ENCODE measurements at regions not wholly inside any gene's neighbourhood (a gene's known extent, or its start where the extent isn't known, plus 50 kb on each side); places are given as distances from the start of the nearest gene placed in this dataset.
"Not testable (repeated sequence)": the region's sequence is repeated elsewhere in the genome, so short reads cannot be mapped to it uniquely, and the experiment has no call there.

- in situ Hi-C loops (cut with HindIII; ENCODE audit: low pct_unique_long_range_greater_than_20kb, low sequenced_read_pairs): no loop called here
- DNase-seq (ENCODE audit: low read depth): no peak
Measured at GRCh38 chr4:135485371-135485770, 1283.8 kb upstream of the PABPC4L start.

GRCh38 chr4:135476272-135476671, 1274.7 kb upstream of the PABPC4L start:
- in situ Hi-C loops (cut with HindIII; ENCODE audit: low pct_unique_long_range_greater_than_20kb, low sequenced_read_pairs): no loop called here
- no peak for DNase-seq (ENCODE audit: low read depth)

- in situ Hi-C loops (cut with HindIII; ENCODE audit: low pct_unique_long_range_greater_than_20kb, low sequenced_read_pairs): no loop called here
- DNase-seq (ENCODE audit: low read depth): no peak
Measured at GRCh38 chr4:135464311-135464710, 1262.7 kb upstream of the PABPC4L start.

GRCh38 chr4:135447598-135447997, 1246.0 kb upstream of the PABPC4L start:
- DNase-seq (ENCODE audit: low read depth); in situ Hi-C loops (cut with HindIII; ENCODE audit: low pct_unique_long_range_greater_than_20kb, low sequenced_read_pairs): not testable (repeated sequence)

GRCh38 chr4:135434936-135435335, 1233.3 kb upstream of the PABPC4L start:
- DNase-seq (ENCODE audit: low read depth): no peak
- in situ Hi-C loops (cut with HindIII; ENCODE audit: low pct_unique_long_range_greater_than_20kb, low sequenced_read_pairs): no loop called here

- no peak for DNase-seq (ENCODE audit: low read depth)
- in situ Hi-C loops (cut with HindIII; ENCODE audit: low pct_unique_long_range_greater_than_20kb, low sequenced_read_pairs): no loop called here
Measured at GRCh38 chr4:135429528-135429927, 1227.9 kb upstream of the PABPC4L start.

- DNase-seq (ENCODE audit: low read depth): peak; percentile 4
Measured at GRCh38 chr4:135418353-135418752, 1216.8 kb upstream of the PABPC4L start.

GRCh38 chr4:135412213-135412612, 1210.6 kb upstream of the PABPC4L start:
- in situ Hi-C loops (cut with HindIII; ENCODE audit: low pct_unique_long_range_greater_than_20kb, low sequenced_read_pairs): no loop called here
- DNase-seq (ENCODE audit: low read depth): no peak

More at GRCh38 chr4:135418353-135418752, 1216.8 kb upstream of the PABPC4L start:
- in situ Hi-C loops (cut with HindIII; ENCODE audit: low pct_unique_long_range_greater_than_20kb, low sequenced_read_pairs): no loop called here

- in situ Hi-C loops (cut with HindIII; ENCODE audit: low pct_unique_long_range_greater_than_20kb, low sequenced_read_pairs): no loop called here
- DNase-seq (ENCODE audit: low read depth): no peak
Measured at GRCh38 chr4:135411251-135411650, 1209.7 kb upstream of the PABPC4L start.

GRCh38 chr4:135409261-135409660, 1207.7 kb upstream of the PABPC4L start:
- DNase-seq (ENCODE audit: low read depth); in situ Hi-C loops (cut with HindIII; ENCODE audit: low pct_unique_long_range_greater_than_20kb, low sequenced_read_pairs): not testable (repeated sequence)

GRCh38 chr4:135408109-135408508, 1206.5 kb upstream of the PABPC4L start:
- in situ Hi-C loops (cut with HindIII; ENCODE audit: low pct_unique_long_range_greater_than_20kb, low sequenced_read_pairs): no loop called here
- no peak for DNase-seq (ENCODE audit: low read depth)

- in situ Hi-C loops (cut with HindIII; ENCODE audit: low pct_unique_long_range_greater_than_20kb, low sequenced_read_pairs); DNase-seq (ENCODE audit: low read depth): not testable (repeated sequence)
Measured at GRCh38 chr4:135406597-135406996, 1205.0 kb upstream of the PABPC4L start.

GRCh38 chr4:135385830-135386581, 1184.4 kb upstream of the PABPC4L start:
- in situ Hi-C loops (cut with HindIII; ENCODE audit: low pct_unique_long_range_greater_than_20kb, low sequenced_read_pairs): no loop called here
- DNase-seq (ENCODE audit: low read depth): no peak

GRCh38 chr4:135383356-135384288, 1182.0 kb upstream of the PABPC4L start:
- DNase-seq (ENCODE audit: low read depth): no peak
- in situ Hi-C loops (cut with HindIII; ENCODE audit: low pct_unique_long_range_greater_than_20kb, low sequenced_read_pairs): no loop called here

- DNase-seq (ENCODE audit: low read depth): no peak
Measured at GRCh38 chr4:135382280-135382959, 1180.8 kb upstream of the PABPC4L start.

GRCh38 chr4:135372131-135372530, 1170.5 kb upstream of the PABPC4L start:
- in situ Hi-C loops (cut with HindIII; ENCODE audit: low pct_unique_long_range_greater_than_20kb, low sequenced_read_pairs): no loop called here
- DNase-seq (ENCODE audit: low read depth): no peak

More at GRCh38 chr4:135382280-135382959, 1180.8 kb upstream of the PABPC4L start:
- in situ Hi-C loops (cut with HindIII; ENCODE audit: low pct_unique_long_range_greater_than_20kb, low sequenced_read_pairs): no loop called here

GRCh38 chr4:135371137-135371536, 1169.5 kb upstream of the PABPC4L start:
- no peak for DNase-seq (ENCODE audit: low read depth)

GRCh38 chr4:135368831-135369230, 1167.2 kb upstream of the PABPC4L start:
- in situ Hi-C loops (cut with HindIII; ENCODE audit: low pct_unique_long_range_greater_than_20kb, low sequenced_read_pairs): no loop called here
- no peak for DNase-seq (ENCODE audit: low read depth)

More at GRCh38 chr4:135371137-135371536, 1169.5 kb upstream of the PABPC4L start:
- in situ Hi-C loops (cut with HindIII; ENCODE audit: low pct_unique_long_range_greater_than_20kb, low sequenced_read_pairs): no loop called here

- no peak for DNase-seq (ENCODE audit: low read depth)
- in situ Hi-C loops (cut with HindIII; ENCODE audit: low pct_unique_long_range_greater_than_20kb, low sequenced_read_pairs): no loop called here
Measured at GRCh38 chr4:135365065-135365464, 1163.5 kb upstream of the PABPC4L start.
